Skeletal muscle cell (primary cell): ENCODE measurements at regions not wholly inside any gene's neighbourhood (a gene's known extent, or its start where the extent isn't known, plus 50 kb on each side); places are given as distances from the start of the nearest gene placed in this dataset.

Experiments
- DNase-seq: peaks from one replicate; pipeline ENCODE4 v3.0.0-alpha.2; 2010; ENCODE audit warnings: low read depth
- H3K4me3 ChIP-seq: 2 replicates; pipeline ENCODE4 v1.5.1; 2011; ENCODE audit warnings: low read depth, mild to moderate bottlenecking, control low read depth, low read length, moderate library complexity

DNA sequence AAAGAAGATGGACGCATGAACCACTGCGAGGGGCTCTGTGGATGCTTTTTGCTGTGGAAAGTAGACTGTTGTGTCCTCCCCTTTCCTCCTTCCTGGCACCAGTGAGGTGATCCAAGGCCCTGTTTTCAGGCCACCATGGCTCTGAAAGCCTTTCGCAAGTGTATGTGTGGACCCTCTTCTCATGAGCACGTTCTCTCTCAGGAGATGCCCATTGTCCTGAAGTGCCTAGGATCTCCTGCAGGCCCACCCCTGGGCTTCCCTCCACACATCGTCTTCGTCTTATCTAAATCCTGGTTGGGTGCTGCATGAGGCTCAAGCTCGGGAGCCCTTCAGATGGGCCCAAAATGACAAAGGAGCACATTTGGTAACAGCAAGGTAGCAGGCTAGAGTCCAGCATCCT is 188.2 kb downstream of the PTPN20 start:
- no peak overlapping the region for H3K4me3 ChIP-seq
- DNase-seq, result no peak

DNA sequence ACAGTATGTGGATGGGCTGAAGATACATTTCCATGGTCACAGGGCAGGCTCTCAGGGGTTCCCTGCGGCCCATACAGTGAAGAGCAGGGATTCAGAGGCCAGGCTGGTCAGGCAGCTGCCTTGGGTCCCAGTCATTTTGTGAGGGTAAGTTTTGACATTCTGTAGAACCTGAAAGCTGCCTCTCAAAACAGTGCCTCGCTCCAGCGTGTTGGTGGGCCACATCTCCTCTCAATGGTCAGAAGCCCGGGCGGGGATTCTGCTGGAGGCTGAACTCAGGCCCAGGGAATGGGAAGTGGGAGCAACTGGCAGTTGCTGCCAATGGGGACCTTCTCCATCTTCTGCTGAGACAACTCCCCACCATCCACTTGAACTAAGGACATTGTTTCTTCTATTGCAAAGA is 190.0 kb downstream of the PTPN20 start:
- DNase-seq, result no peak
- H3K4me3 ChIP-seq, result no peak overlapping the region

DNA sequence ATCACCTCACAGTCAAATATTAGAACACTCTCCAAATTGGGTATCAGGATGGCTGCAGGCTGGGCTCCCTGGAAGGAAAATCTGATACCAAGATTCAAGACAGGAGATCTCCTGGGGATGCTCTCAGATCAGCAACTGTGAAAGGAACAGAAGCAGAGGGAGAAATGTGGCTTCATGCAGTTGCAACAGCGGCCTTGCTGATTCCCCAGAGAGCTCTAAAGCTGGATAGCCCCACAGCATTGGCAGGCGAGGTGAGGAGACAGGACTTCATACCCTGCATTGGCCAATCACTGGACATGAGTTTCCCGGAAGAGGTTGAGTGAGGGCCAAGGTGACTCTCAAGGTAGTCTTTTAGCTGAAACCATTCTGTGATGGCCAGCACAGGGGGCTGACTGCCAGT is 190.6 kb downstream of the PTPN20 start:
- no peak overlapping the region for H3K4me3 ChIP-seq
- no peak for DNase-seq

DNA sequence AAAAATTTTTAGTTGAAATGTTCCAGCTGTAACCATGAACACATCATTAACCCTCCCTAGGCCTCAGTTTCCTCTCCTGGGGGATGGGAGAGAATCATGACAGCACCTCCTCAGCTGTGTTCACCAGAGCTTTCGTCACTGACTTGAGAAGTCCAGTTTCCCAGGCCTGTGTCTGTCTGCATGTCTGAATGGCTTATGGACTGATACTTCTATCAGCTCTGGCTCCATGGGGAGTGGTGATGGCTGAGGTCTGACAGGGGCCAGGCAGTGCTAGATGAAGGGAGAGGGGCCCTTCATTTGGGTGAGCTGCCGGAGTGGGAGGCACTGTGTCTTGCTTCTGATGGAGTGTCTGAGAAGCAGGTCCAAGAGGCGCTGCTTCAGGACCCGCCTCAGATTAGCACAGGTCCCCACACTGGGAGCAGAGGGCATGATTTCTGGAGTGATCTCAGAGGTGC is 192.9 kb downstream of the PTPN20 start:
- no peak overlapping the region for H3K4me3 ChIP-seq
- no peak for DNase-seq

DNA sequence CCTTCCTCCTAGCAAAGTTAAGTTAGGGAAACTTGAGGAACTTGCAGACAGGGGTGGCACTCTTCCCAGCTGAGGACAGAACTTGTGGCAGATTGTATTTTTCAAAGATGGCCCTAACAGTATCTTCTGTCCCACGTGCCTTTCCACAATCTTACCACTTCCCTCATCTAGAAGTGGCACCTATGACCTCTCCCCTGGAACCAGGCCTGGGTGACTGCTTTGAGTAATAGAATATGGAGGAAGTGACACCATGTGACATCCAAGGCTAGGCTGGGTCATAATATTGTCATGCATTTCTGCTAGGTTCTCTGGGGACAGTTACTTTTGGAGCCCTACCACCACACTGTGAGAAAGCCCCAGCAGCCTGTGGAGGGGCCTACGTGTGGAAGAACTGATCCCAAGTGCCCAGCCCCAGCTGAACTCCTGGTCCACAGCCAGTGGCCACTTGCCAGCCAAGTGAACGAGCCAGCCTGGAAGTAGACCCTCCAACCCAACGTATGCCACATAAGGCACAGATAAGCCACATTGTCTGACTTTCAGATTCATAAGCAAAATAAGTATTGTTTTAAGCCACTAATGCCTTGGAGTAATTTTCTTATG is 193.7 kb downstream of the PTPN20 start:
- H3K4me3 ChIP-seq, result no peak overlapping the region
- no peak for DNase-seq

DNA sequence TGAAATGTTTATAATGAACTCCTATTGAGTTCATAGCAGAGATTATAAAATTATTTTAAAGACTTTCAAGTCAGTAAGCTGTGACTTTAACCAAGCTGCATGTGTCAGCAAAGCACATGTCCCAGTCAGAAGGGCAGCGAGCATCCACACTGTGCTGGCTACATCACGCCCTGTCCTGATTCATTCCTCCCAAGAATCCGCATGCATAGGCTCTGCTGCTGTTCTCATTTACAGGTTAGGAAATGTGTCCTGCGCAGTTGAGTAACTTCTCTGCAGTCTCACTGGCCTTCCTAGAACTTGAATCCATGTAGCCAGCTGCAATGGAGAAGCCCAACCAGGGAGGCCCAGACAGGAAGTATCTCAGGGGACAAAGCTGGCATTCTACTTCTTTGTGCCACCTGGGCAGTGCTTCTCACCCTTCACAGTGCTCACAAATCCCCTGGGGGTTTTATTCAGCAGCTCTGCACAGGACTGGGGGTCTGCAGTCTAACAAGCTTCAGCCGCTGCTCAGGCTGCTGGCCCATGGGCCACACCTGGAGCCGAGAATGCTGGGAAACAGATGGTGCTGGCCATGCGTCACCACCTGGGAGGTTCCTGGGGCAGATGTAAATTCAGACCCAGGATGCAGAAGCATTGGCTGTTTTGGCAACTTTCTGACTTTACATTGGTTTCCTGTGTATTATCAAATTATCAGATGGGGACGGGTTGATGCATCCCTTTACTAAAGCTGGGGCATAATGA is 192.8 kb upstream of the GDF10 start:
- H3K4me3 ChIP-seq, result no peak overlapping the region
- DNase-seq, result no peak

DNA sequence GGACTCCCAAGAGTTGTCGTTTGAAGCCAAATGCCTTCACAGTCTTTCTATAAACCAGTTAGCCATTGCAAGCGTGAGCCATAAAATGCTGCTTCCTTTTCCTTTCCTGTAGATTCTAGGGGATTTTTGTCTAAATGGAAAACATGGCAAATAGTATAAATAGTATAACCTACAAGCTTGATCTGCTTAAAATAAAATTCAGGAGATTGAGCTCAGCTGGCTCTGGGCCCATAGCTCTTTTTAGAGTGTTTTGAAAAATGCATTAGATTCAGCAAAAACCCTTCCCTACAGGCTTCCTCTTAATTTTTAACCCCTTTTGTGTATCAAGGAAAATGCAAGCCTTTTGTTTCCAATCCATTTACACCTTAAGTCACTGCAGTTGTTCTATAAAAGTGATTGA is 190.1 kb upstream of the GDF10 start:
- no peak for DNase-seq
- no peak overlapping the region for H3K4me3 ChIP-seq

DNA sequence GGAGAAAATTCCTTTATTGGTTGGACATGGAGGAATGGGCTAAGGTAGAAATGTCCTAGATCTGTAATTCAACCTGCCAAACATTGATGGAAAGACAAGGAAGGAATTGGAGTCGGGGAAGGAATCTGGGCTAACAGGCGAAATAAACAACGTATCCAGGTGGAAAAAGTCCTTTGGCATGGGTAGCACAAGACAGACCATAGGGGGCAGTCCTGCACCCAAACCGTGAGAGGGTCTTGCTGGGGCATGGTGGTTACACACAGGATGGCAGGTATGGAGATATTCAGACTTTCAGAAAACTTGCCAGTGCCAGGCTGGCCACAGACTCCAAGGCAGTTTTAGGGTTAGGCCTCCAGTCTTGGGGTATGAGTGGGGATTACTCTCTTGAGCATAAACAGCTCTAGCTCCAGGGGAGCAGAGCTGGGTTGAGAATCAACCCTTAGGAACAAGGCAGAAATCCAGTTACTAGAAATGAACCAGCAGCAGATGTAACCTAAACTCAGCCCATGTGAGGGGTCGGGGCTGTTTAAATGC is 188.6 kb upstream of the GDF10 start:
- H3K4me3 ChIP-seq, result no peak overlapping the region
- no peak for DNase-seq

DNA sequence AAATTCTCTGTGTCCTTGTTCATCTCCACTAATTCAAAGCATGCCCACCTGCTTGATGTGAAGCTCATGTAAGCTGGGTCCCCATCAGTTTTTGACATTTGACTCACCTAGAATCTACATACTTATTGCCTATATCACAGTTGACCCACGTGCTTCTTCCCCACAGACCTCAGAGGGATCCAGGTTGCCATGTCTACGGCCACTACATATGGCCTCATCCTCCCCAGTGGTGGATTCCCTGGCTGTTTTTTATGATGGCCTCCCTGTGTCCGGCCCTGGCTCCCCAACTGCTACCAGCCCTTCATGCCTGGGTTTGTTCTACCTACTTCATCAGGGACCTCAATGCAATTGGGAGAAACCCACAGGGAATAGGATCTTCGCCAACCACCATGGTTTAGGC is 187.4 kb upstream of the GDF10 start:
- DNase-seq, result no peak
- H3K4me3 ChIP-seq, result no peak overlapping the region

DNA sequence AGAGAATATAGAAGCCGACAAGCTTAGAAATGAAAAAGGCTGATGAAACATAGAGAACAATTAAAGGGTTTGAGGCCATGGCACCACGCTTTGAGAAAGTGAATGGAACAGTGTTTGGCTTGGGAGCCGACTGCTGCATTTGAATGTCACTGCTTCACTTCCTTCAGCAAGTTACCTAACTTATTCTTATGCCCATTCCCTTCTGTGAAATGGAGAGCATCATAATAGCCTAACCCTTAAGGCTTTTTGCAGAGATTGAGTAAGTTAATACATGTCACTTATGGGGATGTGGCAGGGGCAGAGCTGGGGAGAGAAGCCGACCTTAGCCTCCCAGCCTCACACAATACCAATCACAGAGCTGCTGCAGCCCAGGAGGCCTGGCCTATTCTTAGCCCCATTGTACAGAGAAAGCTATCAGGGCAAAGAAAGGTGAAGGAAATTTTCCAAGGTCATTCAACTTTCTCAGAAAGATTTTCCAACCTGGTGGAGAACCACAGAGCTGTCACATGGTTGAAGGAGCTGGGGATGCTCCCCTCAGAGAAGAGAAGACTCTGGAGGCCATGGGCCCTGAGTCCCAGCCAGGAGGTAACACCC is 186.0 kb upstream of the GDF10 start:
- no peak for DNase-seq
- H3K4me3 ChIP-seq, result no peak overlapping the region

DNA sequence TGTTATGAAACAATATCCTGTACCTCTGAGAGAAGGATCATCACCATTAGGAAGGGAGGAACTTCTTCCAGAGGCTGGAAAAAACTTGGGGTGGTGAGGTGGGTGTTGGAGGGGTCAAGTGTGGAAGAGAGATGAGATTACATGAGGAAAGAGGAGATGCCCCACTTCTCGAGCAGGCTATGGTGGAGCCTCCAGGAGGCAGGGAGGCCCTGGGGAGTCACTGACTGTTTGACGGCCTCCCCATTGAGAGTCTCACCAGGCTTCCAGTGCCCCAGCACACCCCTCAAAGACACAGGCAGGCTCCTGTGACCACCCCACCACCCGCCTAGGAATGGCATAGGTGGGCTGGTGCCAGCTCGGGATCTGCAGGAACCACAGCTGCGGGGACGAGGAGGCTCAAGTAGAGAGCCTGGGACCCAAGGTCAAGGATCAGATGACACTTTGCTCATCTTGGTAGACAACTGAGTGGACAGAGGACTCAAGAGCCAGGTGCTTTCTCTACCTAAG is 185.3 kb upstream of the GDF10 start:
- H3K4me3 ChIP-seq, result no peak overlapping the region
- no peak for DNase-seq

DNA sequence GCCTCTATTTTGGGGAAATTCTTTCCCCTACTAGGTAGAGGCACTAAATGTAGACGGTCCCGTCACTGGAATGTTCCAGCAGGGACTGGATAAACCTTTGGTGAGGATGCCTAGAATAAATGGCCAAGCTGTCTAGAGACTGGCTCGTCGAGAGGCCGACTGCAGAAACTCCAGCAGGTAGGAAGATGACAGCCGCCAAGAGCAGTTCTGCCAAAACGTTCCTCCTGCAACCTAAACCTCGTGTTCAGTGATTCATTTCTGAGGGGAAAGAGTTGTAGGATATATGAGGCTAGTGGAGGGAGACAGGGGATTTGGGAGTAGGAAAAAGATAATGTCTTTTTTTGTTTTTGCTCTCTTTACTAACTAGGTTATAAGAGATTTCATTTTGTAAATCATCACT is 184.7 kb upstream of the GDF10 start:
- no peak for DNase-seq
- H3K4me3 ChIP-seq, result no peak overlapping the region

DNA sequence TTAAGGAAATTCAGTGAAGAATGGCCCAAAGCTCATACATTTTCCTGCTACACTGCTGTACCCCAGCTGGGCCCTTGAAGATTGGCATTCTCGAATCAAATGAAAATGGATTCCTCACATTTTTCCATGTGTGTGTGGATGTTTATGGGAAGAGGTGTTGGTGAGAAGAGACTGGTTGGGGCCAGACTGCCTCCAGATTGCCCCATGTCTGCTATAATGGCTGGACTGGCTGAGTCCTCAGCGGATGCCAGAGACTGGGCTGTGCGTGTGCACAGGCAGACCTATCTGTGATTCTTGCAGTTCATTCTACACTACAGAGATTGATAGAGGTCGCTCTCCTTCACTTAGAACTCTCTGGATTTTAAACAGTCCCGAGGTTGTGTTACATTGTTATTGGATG is 183.6 kb upstream of the GDF10 start:
- no peak for DNase-seq
- no peak overlapping the region for H3K4me3 ChIP-seq

DNA sequence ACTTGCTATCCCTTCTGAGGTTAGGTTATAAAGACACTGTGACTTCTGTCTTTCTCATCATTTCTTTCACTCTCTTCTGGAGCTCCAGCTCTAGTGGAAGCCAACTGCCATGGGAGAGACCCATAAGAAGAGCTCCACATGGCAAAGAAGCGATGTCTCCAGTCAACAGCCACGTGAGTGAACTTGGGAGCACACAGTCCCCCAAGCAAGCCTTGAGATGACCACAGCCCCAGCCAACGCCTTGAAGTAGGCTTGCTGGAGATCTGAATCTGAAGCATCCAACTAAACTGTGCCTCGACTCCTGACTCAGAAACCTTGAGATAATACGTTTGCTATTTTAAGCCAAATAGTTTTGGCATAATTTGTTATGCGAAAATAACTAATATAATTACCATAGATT is 181.7 kb upstream of the GDF10 start:
- no peak for DNase-seq
- H3K4me3 ChIP-seq, result no peak overlapping the region

DNA sequence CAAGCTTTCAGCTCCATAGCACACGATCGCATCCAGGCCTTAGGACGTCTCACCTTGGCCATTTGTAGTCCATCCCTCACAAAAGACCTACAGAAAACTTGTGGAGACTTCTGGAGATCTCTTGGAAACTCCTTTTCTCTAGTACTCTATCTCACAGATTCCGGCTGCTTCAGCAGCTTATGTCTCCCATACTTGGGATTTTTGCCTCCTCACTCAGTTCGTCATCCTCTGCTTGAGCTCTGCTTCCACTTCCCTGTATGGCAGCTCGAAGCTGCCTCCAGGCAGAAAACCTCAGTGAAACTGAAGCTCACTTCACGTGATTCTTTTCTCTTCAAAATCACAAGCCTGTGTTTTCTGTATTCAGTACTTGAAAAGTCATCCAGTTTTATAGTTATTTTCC is 178.7 kb upstream of the GDF10 start:
- no peak for DNase-seq

DNA sequence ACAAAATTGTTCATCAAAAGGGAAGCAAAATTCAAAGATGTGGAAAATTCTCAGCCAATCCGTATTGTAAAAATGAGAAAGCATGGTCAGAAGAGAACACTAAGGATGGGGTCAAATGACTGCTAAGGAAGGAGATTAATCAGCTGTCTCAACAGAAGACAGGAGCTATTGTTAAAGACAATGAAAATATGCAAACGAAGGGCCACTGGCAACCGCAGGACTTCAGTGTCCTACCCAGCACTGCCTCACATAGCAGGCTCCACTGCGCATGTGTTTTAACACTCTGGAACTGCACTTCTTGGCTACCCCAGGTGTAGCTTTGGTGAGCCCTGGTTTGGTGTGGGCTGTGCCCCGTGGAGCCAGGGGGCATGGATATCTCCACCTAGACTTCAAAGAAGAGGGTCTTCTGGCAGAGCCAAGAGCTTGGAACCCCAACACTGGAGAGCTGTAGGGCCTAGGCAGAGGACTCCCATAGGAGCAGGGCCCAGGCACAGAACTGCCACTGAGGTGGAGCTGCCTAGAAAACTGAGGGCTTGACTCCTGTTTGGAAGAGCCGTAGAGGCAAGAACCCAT is 176.2 kb upstream of the GDF10 start:
- DNase-seq, result no peak
- H3K4me3 ChIP-seq, result no peak overlapping the region

More for the DNA sequence above, 178.7 kb upstream of the GDF10 start:
- no peak overlapping the region for H3K4me3 ChIP-seq

DNA sequence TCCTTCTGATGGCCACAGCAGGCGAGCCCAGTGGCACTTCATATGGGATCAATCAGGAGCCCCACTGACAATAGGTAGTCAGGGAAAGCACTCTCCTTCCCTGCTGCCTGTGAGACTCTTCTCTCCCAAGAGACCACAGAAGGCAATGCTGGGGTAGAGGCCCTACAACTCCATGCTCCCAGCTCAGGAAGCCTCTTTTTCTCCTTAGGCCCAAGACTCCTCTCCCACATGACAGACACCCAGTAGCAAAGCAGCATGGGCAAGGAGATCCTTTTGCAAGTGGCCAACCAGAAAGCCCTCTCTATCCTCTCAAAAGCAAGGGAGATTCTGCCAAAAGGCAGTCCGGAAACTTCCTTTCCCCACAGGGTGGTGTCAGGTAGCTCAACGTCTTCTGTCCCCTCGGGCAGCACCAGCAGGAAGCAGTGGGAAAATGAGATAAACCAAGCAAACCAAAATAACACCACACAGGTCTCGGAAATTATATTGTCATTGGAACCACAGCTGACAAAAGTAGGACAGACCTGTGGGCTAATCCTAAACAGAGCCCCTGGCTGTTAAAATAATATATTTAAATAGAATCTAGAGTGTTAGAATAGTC is 172.7 kb upstream of the GDF10 start:
- no peak overlapping the region for H3K4me3 ChIP-seq
- DNase-seq, result no peak

DNA sequence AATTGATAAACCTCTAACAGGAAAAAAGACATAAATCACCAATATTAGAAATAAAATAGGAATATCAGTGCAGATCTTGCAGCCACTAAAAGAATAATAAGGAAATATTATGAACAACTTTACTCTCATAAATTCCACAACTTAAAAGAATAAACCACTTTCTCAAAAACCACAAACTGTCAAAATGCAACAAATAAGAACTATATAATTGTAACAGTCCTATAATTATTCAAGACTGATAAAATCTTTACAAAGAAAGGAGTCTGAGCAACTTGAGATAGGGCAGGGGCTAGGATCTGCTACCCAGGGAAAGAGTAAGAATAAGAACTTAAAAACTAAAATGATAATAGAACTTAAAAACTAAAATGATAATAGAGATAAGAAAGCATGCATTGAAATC is 169.5 kb upstream of the GDF10 start:
- no peak overlapping the region for H3K4me3 ChIP-seq
- DNase-seq, result no peak

DNA sequence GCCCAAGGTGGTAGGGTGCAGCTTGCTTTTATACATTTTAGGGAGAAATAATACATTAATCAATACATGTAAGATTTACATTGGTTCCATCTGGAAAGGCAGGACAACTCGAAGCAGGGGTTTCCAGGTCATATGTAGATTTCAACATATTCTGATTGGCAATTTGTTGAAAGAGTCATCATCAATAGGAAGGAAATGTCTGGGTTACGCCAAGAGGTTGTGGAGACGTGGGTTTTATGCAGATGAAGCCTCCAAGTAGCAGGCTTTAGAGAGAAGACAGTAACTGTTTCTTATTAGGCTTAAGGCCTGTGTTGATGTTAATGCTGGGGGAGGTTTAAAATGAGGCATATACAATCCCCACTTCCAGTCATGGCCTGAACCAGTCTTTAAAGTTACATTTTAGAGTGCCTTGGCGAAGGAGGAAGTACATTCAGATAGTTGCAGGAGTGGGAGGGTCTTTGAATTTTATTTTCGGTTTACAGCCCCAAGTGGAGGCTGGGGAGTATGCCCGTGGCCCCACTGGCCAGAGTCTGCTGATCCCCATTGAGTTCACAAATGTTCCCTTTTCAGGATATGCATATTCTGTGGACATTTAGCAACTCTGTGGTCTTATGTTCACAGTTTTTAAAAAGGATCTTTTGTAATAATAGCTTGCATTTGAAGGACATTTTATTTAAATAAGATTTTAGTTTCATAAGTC is 166.0 kb upstream of the GDF10 start:
- DNase-seq, result no peak
- H3K4me3 ChIP-seq, result no peak overlapping the region
